GM23338 (cell line): ENCODE measurements at regions not wholly inside any gene's neighbourhood (a gene's known extent, or its start where the extent isn't known, plus 50 kb on each side); places are given as distances from the start of the nearest gene placed in this dataset.

Source experiments
- ATAC-seq: fragments of 200-7000 bp; cut with Tn5 transposase; 3 replicates; pipeline ENCODE4 v1.9.1; 2020
- DNase-seq: peaks from one replicate; pipeline ENCODE4 v3.0.0-alpha.2; 2015; ENCODE audit warnings: low spot score
- H2AFZ ChIP-seq: fragments of 200-600 bp; sonication (generic); 2 replicates; pipeline ENCODE4 v1.8.0; 2016; ENCODE audit warnings: antibody characterized with exemption, mild to moderate bottlenecking, moderate library complexity
- H3F3A ChIP-seq: fragments of 200-600 bp; sonication (generic); replicated peaks from 2 replicates; pipeline ENCODE4 v1.8.0; 2017; ENCODE audit warnings: antibody characterized with exemption, mixed run types, low read depth
- H3K27ac ChIP-seq: fragments of 200-600 bp; sonication (generic); 2 replicates; pipeline ENCODE4 v1.6.1; 2016; ENCODE audit warnings: low read depth
- H3K27me3 ChIP-seq: fragments of 200-600 bp; sonication (generic); 2 replicates; pipeline ENCODE4 v1.8.0; 2016; ENCODE audit warnings: mild to moderate bottlenecking, mixed run types, moderate library complexity; ENCODE audit not compliant: insufficient read depth
- H3K36me3 ChIP-seq: fragments of 200-600 bp; sonication (generic); 2 replicates; pipeline ENCODE4 v1.8.0; 2016; ENCODE audit warnings: mild to moderate bottlenecking; ENCODE audit not compliant: insufficient read depth
- H3K4me1 ChIP-seq: fragments of 200-600 bp; sonication (generic); 2 replicates; pipeline ENCODE4 v1.8.0; 2016; ENCODE audit warnings: mild to moderate bottlenecking, moderate library complexity; ENCODE audit not compliant: insufficient read depth
- H3K4me2 ChIP-seq: fragments of 200-600 bp; sonication (generic); 2 replicates; pipeline ENCODE4 v1.7.1; 2017; ENCODE audit warnings: mixed run types
- H3K4me3 ChIP-seq: fragments of 200-600 bp; sonication (generic); 2 replicates; pipeline ENCODE4 v1.6.1; 2016; ENCODE audit warnings: mixed run types
- H3K79me2 ChIP-seq: fragments of 200-600 bp; sonication (generic); replicated peaks from 2 replicates; pipeline ENCODE4 v1.8.0; 2017; ENCODE audit warnings: mild to moderate bottlenecking; ENCODE audit not compliant: insufficient read depth
- H3K9me2 ChIP-seq: fragments of 200-600 bp; sonication (generic); 2 replicates; pipeline ENCODE4 v1.8.0; 2017; ENCODE audit not compliant: insufficient read depth
- H4K20me1 ChIP-seq: fragments of 200-600 bp; sonication (generic); replicated peaks from 2 replicates; pipeline ENCODE4 v1.8.0; 2017; ENCODE audit warnings: mild to moderate bottlenecking; ENCODE audit not compliant: insufficient read depth
- H3K27ac Mint-ChIP-seq: 2 replicates; pipeline ENCODE4 v1.8.0; 2020; ENCODE audit warnings: inconsistent platforms, mild to moderate bottlenecking, moderate library complexity, mixed read lengths
- H3K27me3 Mint-ChIP-seq: 3 replicates; pipeline ENCODE4 v1.8.0; 2022; ENCODE audit warnings: low read depth, mild to moderate bottlenecking, moderate library complexity, mixed read lengths, inconsistent platforms; ENCODE audit not compliant: insufficient read depth, poor library complexity
- H3K36me3 Mint-ChIP-seq: 3 replicates; pipeline ENCODE4 v1.8.0; 2021; ENCODE audit warnings: low read depth, mild to moderate bottlenecking, inconsistent platforms, moderate library complexity, mixed read lengths
- H3K4me1 Mint-ChIP-seq: 3 replicates; pipeline ENCODE4 v1.8.0; 2020; ENCODE audit warnings: mild to moderate bottlenecking, inconsistent platforms, mixed read lengths
- H3K4me3 Mint-ChIP-seq: 3 replicates; pipeline ENCODE4 v1.8.0; 2021; ENCODE audit warnings: moderate library complexity, mild to moderate bottlenecking, inconsistent platforms, mixed read lengths
- H3K9me3 Mint-ChIP-seq: 3 replicates; pipeline ENCODE4 v1.8.0; 2020; ENCODE audit warnings: moderate library complexity, mild to moderate bottlenecking, inconsistent platforms, mixed read lengths
- CREB1 ChIP-seq: fragments of 250-450 bp; sonication (Bioruptor Pico); IDR thresholded peaks from 2 replicates; pipeline ENCODE4 v1.5.0; 2020; ENCODE audit warnings: low read depth, mild to moderate bottlenecking, moderate library complexity
- ETS1 ChIP-seq: IDR thresholded peaks from 2 replicates; pipeline ENCODE4 v1.6.1; 2016; ENCODE audit warnings: antibody characterized with exemption
- EZH2phosphoT487 ChIP-seq: fragments of 200-600 bp; sonication (generic); IDR thresholded peaks from one replicate; pipeline ENCODE4 v1.8.1; 2018; ENCODE audit warnings: antibody characterized with exemption; ENCODE audit not compliant: unreplicated experiment
- JUNB ChIP-seq: IDR thresholded peaks from one replicate; pipeline ENCODE4 v1.6.1; 2016; ENCODE audit warnings: antibody characterized with exemption; ENCODE audit not compliant: unreplicated experiment
- NANOG ChIP-seq: IDR thresholded peaks from 2 replicates; pipeline ENCODE4 v1.6.1; 2016; ENCODE audit warnings: antibody characterized with exemption, borderline replicate concordance
- POLR2AphosphoS5 ChIP-seq: IDR thresholded peaks from 2 replicates; pipeline ENCODE4 v1.6.1; 2016; ENCODE audit warnings: antibody characterized with exemption, low read depth
- REST ChIP-seq: IDR thresholded peaks from one replicate; pipeline ENCODE4 v1.6.1; 2018; ENCODE audit warnings: antibody characterized with exemption; ENCODE audit not compliant: unreplicated experiment
- STAT1 ChIP-seq: IDR thresholded peaks from one replicate; pipeline ENCODE4 v1.6.1; 2016; ENCODE audit warnings: antibody characterized with exemption; ENCODE audit not compliant: unreplicated experiment
- ZNF114 ChIP-seq: fragments of 250-450 bp; sonication (Bioruptor Pico); IDR thresholded peaks from 2 replicates; pipeline ENCODE4 v1.5.0; 2020; ENCODE audit warnings: mild to moderate bottlenecking, moderate library complexity
- ZNF462 ChIP-seq: fragments of 250-450 bp; sonication (Bioruptor Pico); IDR thresholded peaks from 2 replicates; pipeline ENCODE4 v1.5.0; 2020; ENCODE audit warnings: mild to moderate bottlenecking, moderate library complexity

GRCh38 chr2:163205589-163206254 lies 367.2 kb upstream of the KCNH7 start (continued):
- TF ChIP-seq REST: no peak
- no peak for TF ChIP-seq POLR2AphosphoS5
- no peak for TF ChIP-seq ETS1
- no peak for TF ChIP-seq JUNB
- TF ChIP-seq NANOG: no peak

- DNase-seq (no peak), ATAC-seq (no peak)
- peaks cover 11% of the 10 kb centered on the region for H3K4me1 ChIP-seq
- no peak overlapping the region for H3K4me3 Mint-ChIP-seq
- no peak overlapping the region for H3K4me3 ChIP-seq
- no peaks in the 10 kb centered on the region for H3K9me2 ChIP-seq
- H3K27ac ChIP-seq: no peak overlapping the region
- H4K20me1 ChIP-seq: no peaks in the 10 kb centered on the region
- no peaks in the 10 kb centered on the region for H3K79me2 ChIP-seq
- H2AFZ ChIP-seq: no peak overlapping the region
- no peaks in the 10 kb centered on the region for H3K27me3 Mint-ChIP-seq
- no peaks in the 10 kb centered on the region for H3K36me3 Mint-ChIP-seq
- H3K27ac Mint-ChIP-seq: no peak overlapping the region
- H3K36me3 ChIP-seq: no peaks in the 10 kb centered on the region
- H3F3A ChIP-seq: no peaks in the 10 kb centered on the region
- H3K27me3 ChIP-seq: no peaks in the 10 kb centered on the region
- no peaks in the 10 kb centered on the region for H3K9me3 Mint-ChIP-seq
- peaks cover 8% of the 10 kb centered on the region; the same call in 2 of the 3 replicates for H3K4me1 Mint-ChIP-seq
- no peak overlapping the region for H3K4me2 ChIP-seq
- TF ChIP-seq NANOG (no peak), REST (no peak), STAT1 (no peak), ZNF114 (CRISPR knock-in tag) (no peak), POLR2AphosphoS5 (no peak), ZNF462 (CRISPR knock-in tag) (no peak), EZH2phosphoT487 (no peak), JUNB (no peak), CREB1 (CRISPR knock-in tag) (no peak)
These were observed 362.2 kb upstream of the KCNH7 start for GRCh38 chr2:163200741-163201140.
